Left ventricle myocardium inferior (tissue), 1 donor: ENCODE measurements at regions not wholly inside any gene's neighbourhood (a gene's known extent, or its start where the extent isn't known, plus 50 kb on each side); places are given as distances from the start of the nearest gene placed in this dataset.

ENCODE experiments used
- DNase-seq: peaks from one replicate; pipeline ENCODE4 v3.0.0-alpha.2; 2020
- H3K27ac ChIP-seq: fragments of 200-600 bp; replicated peaks from 2 replicates; pipeline ENCODE4 v1.8.0; 2021
- H3K27me3 ChIP-seq: fragments of 200-600 bp; 2 replicates; pipeline ENCODE4 v1.8.0; 2021; ENCODE audit warnings: low read depth
- H3K36me3 ChIP-seq: fragments of 200-600 bp; 2 replicates; pipeline ENCODE4 v1.8.0; 2021
- H3K4me1 ChIP-seq: fragments of 200-600 bp; 2 replicates; pipeline ENCODE4 v1.8.0; 2021
- H3K4me3 ChIP-seq: fragments of 200-600 bp; 2 replicates; pipeline ENCODE4 v1.8.0; 2021; ENCODE audit warnings: mild to moderate bottlenecking, moderate library complexity
- H3K9me3 ChIP-seq: fragments of 200-600 bp; replicated peaks from 2 replicates; pipeline ENCODE4 v1.8.0; 2021
- CTCF ChIP-seq: fragments of 200-600 bp; IDR thresholded peaks from 2 replicates; pipeline ENCODE4 v1.8.0; 2021; ENCODE audit warnings: antibody characterized with exemption, mild to moderate bottlenecking, borderline replicate concordance
- intact Hi-C: fragments of 100-400 bp; cut with micrococcal nuclease; formaldehyde crosslinking; loops from one replicate; pipeline ENCODE4 v1.11.0; 2022
- donor health status: DM: no; HTN: yes; CAD: no; lungs with severe emphysema.

GRCh38 chr11:129636926-129637325, 178.7 kb upstream of the TMEM45B start:
- Histone ChIP-seq H3K27me3 (peaks cover 18% of the 10 kb centered on the region), H3K9me3 (peaks cover 7% of the 10 kb centered on the region), H3K4me3 (no peak overlapping the region), H3K36me3 (no peaks in the 10 kb centered on the region), H3K4me1 (no peaks in the 10 kb centered on the region), H3K27ac (no peak overlapping the region)
- TF ChIP-seq CTCF = no peak
- intact Hi-C loops = no loop called here
- DNase-seq = no peak

- Histone ChIP-seq H3K4me3 (no peak overlapping the region), H3K9me3 (peaks cover 4% of the 10 kb centered on the region), H3K4me1 (no peaks in the 10 kb centered on the region), H3K36me3 (no peaks in the 10 kb centered on the region), H3K27ac (no peak overlapping the region), H3K27me3 (peaks cover 18% of the 10 kb centered on the region)
- intact Hi-C loops = no loop called here
- TF ChIP-seq CTCF = no peak
- no peak for DNase-seq
Observed at GRCh38 chr11:129637473-129637872, 178.2 kb upstream of the TMEM45B start.

GRCh38 chr11:129637983-129638776, 177.5 kb upstream of the TMEM45B start:
- TF ChIP-seq CTCF = no peak
- Histone ChIP-seq H3K9me3 (no peaks in the 10 kb centered on the region), H3K4me3 (no peak overlapping the region), H3K4me1 (no peaks in the 10 kb centered on the region), H3K27me3 (peaks cover 18% of the 10 kb centered on the region), H3K36me3 (no peaks in the 10 kb centered on the region), H3K27ac (no peak overlapping the region)
- intact Hi-C loops = no loop called here
- DNase-seq = no peak

- intact Hi-C loops = no loop called here
- no peak overlapping the region for H3K4me3 ChIP-seq
- H3K27me3 ChIP-seq = peaks cover 16% of the 10 kb centered on the region
- no peaks in the 10 kb centered on the region for H3K9me3 ChIP-seq
- TF ChIP-seq CTCF = no peak
- DNase-seq = no peak
- no peak overlapping the region for H3K27ac ChIP-seq
- H3K36me3 ChIP-seq = no peaks in the 10 kb centered on the region
- no peaks in the 10 kb centered on the region for H3K4me1 ChIP-seq
Observed at GRCh38 chr11:129639300-129639699, 176.3 kb upstream of the TMEM45B start.

GRCh38 chr11:129640671-129641070, 175.0 kb upstream of the TMEM45B start:
- TF ChIP-seq CTCF = no peak
- no peak overlapping the region for H3K27ac ChIP-seq
- no peaks in the 10 kb centered on the region for H3K9me3 ChIP-seq
- no peak for DNase-seq
- peaks cover 14% of the 10 kb centered on the region for H3K27me3 ChIP-seq
- intact Hi-C loops = no loop called here
- no peaks in the 10 kb centered on the region for H3K4me1 ChIP-seq
- H3K4me3 ChIP-seq = no peak overlapping the region
- H3K36me3 ChIP-seq = no peaks in the 10 kb centered on the region
